Thyroid gland (tissue), 4 donors: ENCODE measurements at regions not wholly inside any gene's neighbourhood (a gene's known extent, or its start where the extent isn't known, plus 50 kb on each side); places are given as distances from the start of the nearest gene placed in this dataset.

Experiments
- DNase-seq, 2 donors: peaks; one replicate each; pipeline ENCODE4 v3.0.0-alpha.2; 2019
- H3K27ac ChIP-seq, 3 donors: fragments of 200-600 bp; sonication (generic); 1 replicate in 2 of 3; 2 replicates in 1 of 3; pipeline ENCODE4 v1.5.1; 2016 to 2019; ENCODE audit warnings: mild to moderate bottlenecking in 1 of 3, moderate library complexity in 1 of 3
- H3K27me3 ChIP-seq: fragments of 200-600 bp; sonication (generic); one replicate; pipeline ENCODE4 v1.5.1; 2019
- H3K36me3 ChIP-seq, 2 donors: fragments of 200-600 bp; sonication (generic); one replicate each; pipeline ENCODE4 v1.5.1; 2016 to 2019
- H3K4me1 ChIP-seq, 2 donors: fragments of 200-600 bp; sonication (generic); one replicate each; pipeline ENCODE4 v1.5.1; 2017 to 2019
- H3K4me3 ChIP-seq, 3 donors: fragments of 200-600 bp; sonication (generic); replicated peaks in 1 of 3; 1 replicate in 2 of 3; 2 replicates in 1 of 3; pipeline ENCODE4 v1.5.1; 2016; ENCODE audit warnings: mild to moderate bottlenecking in 1 of 3
- H3K9me3 ChIP-seq: fragments of 200-600 bp; sonication (generic); one replicate; pipeline ENCODE4 v1.5.1; 2017
- CTCF ChIP-seq, 6 experiments: fragments of 200-600 bp in 3 of 6; fragments of 450-650 bp in 3 of 6; sonication (generic) in 3 of 6; IDR thresholded peaks; one replicate each; pipeline ENCODE4 v1.5.1; 2016 to 2019; ENCODE audit warnings: antibody characterized with exemption in 6 of 6, mild to moderate bottlenecking in 2 of 6, inconsistent platforms in 1 of 6, moderate library complexity in 1 of 6
- POLR2A ChIP-seq, 2 donors: fragments of 450-650 bp; IDR thresholded peaks; one replicate each; pipeline ENCODE4 v1.6.1; 2017; ENCODE audit warnings: antibody characterized with exemption in 2 of 2, mild to moderate bottlenecking in 2 of 2, moderate library complexity in 1 of 2
- WGBS, 2 donors: methylation state at CpG; one replicate each; pipeline ENCODE4 v1.1.5; 2017; 5-methylcytosine and 5-hydroxymethylcytosine counted together
- intact Hi-C: fragments of 100-400 bp; cut with DNase I; formaldehyde crosslinking; loops from one replicate; pipeline ENCODE4 v1.15.1; 2023

GRCh38 chr2:59378127-59378526 is 1137.0 kb upstream of the FANCL start:
- no peak overlapping the region for H3K4me3 ChIP-seq
- DNase-seq: no peak
- H3K4me1 ChIP-seq: no peaks in the 10 kb centered on the region
- no peaks in the 10 kb centered on the region for H3K9me3 ChIP-seq
- H3K27ac ChIP-seq: no peak overlapping the region
- H3K27me3 ChIP-seq: no peaks in the 10 kb centered on the region
- H3K36me3 ChIP-seq: no peaks in the 10 kb centered on the region
- WGBS, 2 donors: no CpG with 5 or more reads among the region's 1 CpG
- intact Hi-C loops: no loop called here
- TF ChIP-seq CTCF (IDR thresholded peaks at IDR 0.05) (no peak), POLR2A (IDR thresholded peaks at IDR 0.05) (no peak)

DNA sequence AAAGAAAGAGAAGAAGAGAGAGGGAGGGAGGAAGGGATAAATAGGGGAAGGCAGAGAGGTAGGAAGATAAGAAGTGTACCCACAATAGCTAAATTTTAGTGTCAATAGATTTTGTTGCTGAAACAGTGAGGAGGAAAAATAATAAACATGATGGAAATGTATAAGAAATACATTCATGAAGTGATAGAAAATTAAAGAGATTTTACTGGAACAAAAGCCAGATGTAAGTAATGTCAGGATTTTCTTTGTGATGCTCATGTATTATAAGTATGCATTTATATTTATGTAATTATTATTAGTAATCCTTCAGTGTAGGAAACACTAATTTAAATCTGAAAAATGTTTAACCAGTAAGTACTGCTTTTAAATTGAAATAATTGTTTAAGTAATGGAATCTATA is 1125.2 kb upstream of the FANCL start:
- DNase-seq: no peak
- Histone ChIP-seq H3K4me3 (no peak overlapping the region), H3K27ac (no peak overlapping the region), H3K27me3 (no peaks in the 10 kb centered on the region), H3K36me3 (no peaks in the 10 kb centered on the region), H3K9me3 (no peaks in the 10 kb centered on the region), H3K4me1 (no peaks in the 10 kb centered on the region)
- intact Hi-C loops: no loop called here
- TF ChIP-seq POLR2A (IDR thresholded peaks at IDR 0.05) (no peak), CTCF (IDR thresholded peaks at IDR 0.05) (no peak)

GRCh38 chr2:59354498-59354897 is 1113.4 kb upstream of the FANCL start:
- WGBS, 2 donors: 98% methylated on average over 3 of the region's 3 CpGs
- Histone ChIP-seq H3K4me1 (peaks cover 0 to 12% of the 10 kb centered on the region in 2 donors), H3K36me3 (no peaks in the 10 kb centered on the region), H3K9me3 (no peaks in the 10 kb centered on the region), H3K27ac (peak overlapping the region in 1 of 3 donors; percentile 37), H3K27me3 (no peaks in the 10 kb centered on the region), H3K4me3 (no peak overlapping the region)
- intact Hi-C loops: no loop called here
- no peak for TF ChIP-seq CTCF (IDR thresholded peaks at IDR 0.05)
- no peak for DNase-seq

DNA sequence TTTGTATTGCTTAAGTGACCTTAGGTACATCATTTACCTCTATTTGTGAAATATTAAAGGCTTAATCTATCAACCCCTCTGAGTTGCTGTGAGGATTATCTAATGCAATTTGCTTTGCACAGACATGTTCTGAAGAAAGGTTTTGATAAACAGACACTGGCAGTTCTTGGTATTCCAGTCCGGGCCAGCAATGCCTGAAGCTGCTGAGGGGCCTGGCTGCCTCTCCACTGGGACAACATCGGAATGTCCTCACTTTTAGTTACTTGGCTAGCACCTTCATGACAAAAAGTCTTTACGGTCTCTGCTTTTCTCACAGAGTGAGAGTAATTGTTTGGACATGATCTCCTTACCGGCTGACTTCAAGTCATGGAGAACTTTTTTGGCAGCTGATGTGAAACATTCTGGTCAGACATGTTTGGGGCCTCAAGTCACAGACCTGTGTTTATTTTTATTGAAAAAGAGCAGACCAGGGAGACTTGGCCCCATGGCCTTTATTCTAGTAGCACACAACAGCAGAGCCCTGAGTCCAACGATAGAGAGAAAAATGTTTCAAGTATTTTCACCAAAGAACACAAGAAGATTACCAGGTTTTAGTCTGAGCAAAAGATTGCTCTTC is 1112.3 kb upstream of the FANCL start:
- no peaks in the 10 kb centered on the region for H3K36me3 ChIP-seq
- WGBS, 2 donors: 14 to 25% methylated on average over 5 of the region's 5 CpGs
- DNase-seq: peak; percentile 80 to 82
- intact Hi-C loops: no loop called here
- H3K9me3 ChIP-seq: no peaks in the 10 kb centered on the region
- no peak overlapping the region for H3K4me3 ChIP-seq
- H3K27ac ChIP-seq: peak overlapping the region in 2 of 3 donors; percentile 37 to 68
- TF ChIP-seq CTCF (IDR thresholded peaks at IDR 0.05) (no peak), POLR2A (IDR thresholded peaks at IDR 0.05) (no peak)
- no peaks in the 10 kb centered on the region for H3K27me3 ChIP-seq
- peaks cover 0 to 12% of the 10 kb centered on the region in 2 donors for H3K4me1 ChIP-seq

DNA sequence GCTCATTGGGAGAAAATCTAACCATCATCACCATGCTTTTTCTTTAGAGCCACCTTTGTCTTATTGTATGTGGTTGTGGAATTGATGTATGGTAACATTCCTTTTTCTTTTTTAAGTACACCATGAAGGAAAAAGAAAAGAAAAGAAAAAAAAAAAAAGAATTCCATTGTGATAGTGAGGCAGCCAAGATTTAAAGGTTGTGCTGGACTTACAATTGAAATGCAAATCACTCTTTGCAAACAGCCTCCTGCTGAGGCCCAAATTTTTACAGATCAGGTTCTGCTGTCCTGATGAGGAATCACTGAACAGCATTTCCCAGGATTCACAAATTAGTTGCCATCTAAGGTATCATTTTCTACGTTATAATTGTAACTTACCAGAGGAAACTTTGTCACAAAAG is 1101.0 kb upstream of the FANCL start:
- no peak for DNase-seq
- TF ChIP-seq POLR2A (IDR thresholded peaks at IDR 0.05) (no peak), CTCF (IDR thresholded peaks at IDR 0.05) (no peak)
- no peaks in the 10 kb centered on the region for H3K27me3 ChIP-seq
- no peak overlapping the region for H3K27ac ChIP-seq
- intact Hi-C loops: no loop called here
- no peaks in the 10 kb centered on the region for H3K36me3 ChIP-seq
- no peaks in the 10 kb centered on the region for H3K9me3 ChIP-seq
- 74 to 80% methylated on average over 1 of the region's 1 CpG for whole genome bisulfite sequencing, 2 donors
- no peaks in the 10 kb centered on the region for H3K4me1 ChIP-seq
- no peak overlapping the region for H3K4me3 ChIP-seq
